B cell (primary cell): ENCODE measurements at regions not wholly inside any gene's neighbourhood (a gene's known extent, or its start where the extent isn't known, plus 50 kb on each side); places are given as distances from the start of the nearest gene placed in this dataset.
"Not testable (repeated sequence)": the region's sequence is repeated elsewhere in the genome, so short reads cannot be mapped to it uniquely, and the experiment has no call there.

ENCODE experiments used
- CTCF ChIP-seq: fragments of 200-600 bp; IDR thresholded peaks from one replicate; pipeline ENCODE4 v1.8.0; 2022; ENCODE audit warnings: antibody characterized with exemption, mild to moderate bottlenecking
- EZH2 ChIP-seq: IDR thresholded peaks from 2 replicates; pipeline ENCODE4 v1.6.1; 2012; ENCODE audit warnings: borderline replicate concordance, low read depth, mild to moderate bottlenecking, moderate library complexity, low read length; ENCODE audit not compliant: insufficient read depth, poor library complexity, severe bottlenecking

GRCh38 chr16:29309601-29310000, 96.9 kb downstream of the NPIPB11 start:
- not testable (repeated sequence) for TF ChIP-seq CTCF, EZH2
